OCI-LY3 (cell line): ENCODE measurements at regions not wholly inside any gene's neighbourhood (a gene's known extent, or its start where the extent isn't known, plus 50 kb on each side); places are given as distances from the start of the nearest gene placed in this dataset.

ENCODE experiments used
- CTCF ChIP-seq: fragments of 200-600, 300-600 bp; sonication (generic); IDR thresholded peaks from 2 replicates; pipeline ENCODE4 v1.5.1; 2014; ENCODE audit warnings: antibody characterized with exemption, low read length, low read depth
- EZH2phosphoT487 ChIP-seq: fragments of 200-600 bp; shearing (Covaris generic); IDR thresholded peaks from 2 replicates; pipeline ENCODE4 v1.6.1; 2018; ENCODE audit warnings: antibody characterized with exemption, mixed run types, low read depth

GRCh38 chr4:156228676-156229075 is 275.0 kb upstream of the CTSO start:
- TF ChIP-seq CTCF: no peak
- no peak for TF ChIP-seq EZH2phosphoT487
